GM12865 (cell line): ENCODE measurements at regions not wholly inside any gene's neighbourhood (a gene's known extent, or its start where the extent isn't known, plus 50 kb on each side); places are given as distances from the start of the nearest gene placed in this dataset.

Experiments used
- DNase-seq: peaks from one replicate; pipeline ENCODE4 v3.0.0; 2010; ENCODE audit warnings: low read depth
- H3K4me3 ChIP-seq: 2 replicates; pipeline ENCODE4 v1.5.1; 2011; ENCODE audit warnings: mild to moderate bottlenecking, low read depth, low read length, control low read depth
- CTCF ChIP-seq: IDR thresholded peaks from 2 replicates; pipeline ENCODE4 v1.5.1; 2011; ENCODE audit warnings: low read length, control low read depth, low read depth, inconsistent platforms; ENCODE audit not compliant: insufficient read depth; ENCODE audit errors: missing control alignments

DNA sequence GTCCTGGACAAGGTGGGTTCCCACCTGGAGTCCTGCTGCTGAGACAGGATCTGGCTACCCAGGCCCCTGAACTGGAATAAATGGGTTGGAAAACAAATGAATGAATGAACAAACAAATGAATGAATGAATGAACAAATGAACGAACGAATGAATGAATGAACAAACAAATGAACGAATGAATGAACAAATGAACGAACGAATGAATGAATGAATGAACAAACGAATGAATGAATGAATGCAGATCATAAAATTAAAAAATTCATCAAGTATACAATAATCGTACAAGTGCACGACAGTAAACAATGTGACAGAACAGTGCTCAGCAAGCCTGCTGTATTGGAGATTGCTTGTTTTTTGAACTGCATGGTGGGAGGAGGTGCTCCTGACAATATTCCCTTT is 2097.1 kb downstream of the MAT2B start:
- no peak for DNase-seq
- no peak overlapping the region for H3K4me3 ChIP-seq
- TF ChIP-seq CTCF, result no peak

DNA sequence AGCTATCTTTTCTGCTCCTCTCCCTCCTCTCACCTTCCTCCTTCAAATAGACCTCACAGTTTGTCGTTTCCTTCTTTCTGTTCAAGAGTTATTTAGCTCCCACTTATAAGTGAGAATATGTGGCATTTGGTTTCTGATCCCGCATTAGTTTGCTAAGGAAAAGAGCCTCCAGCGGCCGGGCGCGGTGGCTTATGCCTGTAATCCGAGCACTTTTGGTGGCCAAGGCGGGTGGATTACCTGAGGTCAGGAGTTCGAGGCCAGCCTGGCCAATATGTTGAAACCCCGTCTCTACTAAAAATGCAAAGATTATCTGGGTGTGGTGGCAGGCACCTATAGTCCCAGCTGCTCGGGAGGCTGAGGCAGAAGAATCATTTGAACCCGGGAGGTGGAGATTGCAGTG is 2101.6 kb downstream of the MAT2B start:
- no peak overlapping the region for H3K4me3 ChIP-seq
- DNase-seq, result no peak
- TF ChIP-seq CTCF, result no peak

- TF ChIP-seq CTCF, result no peak
- H3K4me3 ChIP-seq, result no peak overlapping the region
- no peak for DNase-seq
Measured at GRCh38 chr5:165609871-165610270, 2104.5 kb downstream of the MAT2B start.

GRCh38 chr5:165616490-165617405 is 2111.3 kb downstream of the MAT2B start:
- no peak overlapping the region for H3K4me3 ChIP-seq
- DNase-seq, result no peak
- TF ChIP-seq CTCF, result no peak

GRCh38 chr5:165617491-165617890 is 2112.1 kb downstream of the MAT2B start:
- TF ChIP-seq CTCF, result no peak
- DNase-seq, result no peak
- no peak overlapping the region for H3K4me3 ChIP-seq

DNA sequence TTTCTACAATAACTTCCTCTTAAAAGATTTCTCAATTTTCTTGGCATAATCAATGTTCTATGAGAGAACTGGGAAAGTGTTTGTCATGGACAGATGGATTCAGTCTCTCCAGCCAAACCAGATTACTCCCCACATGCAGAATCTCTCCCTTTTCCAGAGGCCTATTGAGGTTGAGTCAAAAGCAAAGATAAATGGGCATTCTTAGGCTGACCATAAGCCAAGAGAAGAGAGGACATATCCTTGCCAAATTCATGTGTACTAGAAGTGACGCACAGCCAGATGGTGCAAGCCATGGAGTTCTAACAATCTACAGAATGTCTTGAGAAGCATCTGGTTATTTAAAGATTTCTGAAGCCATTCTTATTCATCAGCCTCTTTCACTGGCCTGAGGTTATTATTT is 2115.0 kb downstream of the MAT2B start:
- TF ChIP-seq CTCF, result no peak
- DNase-seq, result no peak
- no peak overlapping the region for H3K4me3 ChIP-seq
